Hepatocyte (in vitro differentiated cells): ENCODE measurements at regions not wholly inside any gene's neighbourhood (a gene's known extent, or its start where the extent isn't known, plus 50 kb on each side); places are given as distances from the start of the nearest gene placed in this dataset.

ENCODE experiments used
- DNase-seq: peaks from one replicate; pipeline ENCODE4 v3.0.0-alpha.2; 2016; ENCODE audit warnings: low spot score
- H2AFZ ChIP-seq: fragments of 200-600 bp; sonication (generic); 2 replicates; pipeline ENCODE4 v1.6.0; 2016; ENCODE audit warnings: antibody characterized with exemption, mild to moderate bottlenecking
- H3K27ac ChIP-seq: fragments of 200-600 bp; sonication (generic); 2 replicates; pipeline ENCODE4 v1.5.1; 2016; ENCODE audit warnings: mild to moderate bottlenecking
- H3K27me3 ChIP-seq: fragments of 200-600 bp; sonication (generic); 2 replicates; pipeline ENCODE4 v1.6.1; 2016
- H3K36me3 ChIP-seq: fragments of 200-600 bp; sonication (generic); replicated peaks from 2 replicates; pipeline ENCODE4 v1.5.1; 2016; ENCODE audit warnings: low read depth; ENCODE audit not compliant: insufficient read depth
- H3K4me1 ChIP-seq: fragments of 200-600 bp; sonication (generic); 2 replicates; pipeline ENCODE4 v1.5.1; 2016; ENCODE audit warnings: mild to moderate bottlenecking, moderate library complexity; ENCODE audit not compliant: insufficient read depth
- H3K4me2 ChIP-seq: fragments of 200-600 bp; sonication (generic); 2 replicates; pipeline ENCODE4 v1.6.0; 2016
- H3K4me3 ChIP-seq: fragments of 200-600 bp; sonication (generic); 2 replicates; pipeline ENCODE4 v1.5.1; 2016; ENCODE audit warnings: mild to moderate bottlenecking
- H3K79me2 ChIP-seq: fragments of 200-600 bp; sonication (generic); 2 replicates; pipeline ENCODE4 v1.6.0; 2017; ENCODE audit warnings: mild to moderate bottlenecking
- H3K9me2 ChIP-seq: fragments of 200-600 bp; sonication (generic); replicated peaks from 2 replicates; pipeline ENCODE4 v1.6.0; 2017; ENCODE audit warnings: mild to moderate bottlenecking; ENCODE audit not compliant: insufficient read depth
- H3K9me3 ChIP-seq: fragments of 200-600 bp; sonication (generic); 2 replicates; pipeline ENCODE4 v1.5.1; 2016; ENCODE audit warnings: low read depth, mild to moderate bottlenecking
- H4K20me1 ChIP-seq: fragments of 200-600 bp; sonication (generic); 2 replicates; pipeline ENCODE4 v1.6.0; 2016; ENCODE audit warnings: mild to moderate bottlenecking; ENCODE audit not compliant: insufficient read depth, poor library complexity, severe bottlenecking
- EZH2 ChIP-seq: fragments of 200-600 bp; sonication (generic); IDR thresholded peaks from 2 replicates; pipeline ENCODE4 v1.6.1; 2016; ENCODE audit warnings: antibody characterized with exemption, mild to moderate bottlenecking, borderline replicate concordance
- EZH2phosphoT487 ChIP-seq: fragments of 200-600 bp; sonication (generic); IDR thresholded peaks from one replicate; pipeline ENCODE4 v1.6.1; 2018; ENCODE audit warnings: antibody characterized with exemption, mild to moderate bottlenecking, low read depth, moderate library complexity; ENCODE audit not compliant: unreplicated experiment, severe bottlenecking
- WGBS: methylation state at CpG from one replicate; pipeline ENCODE4 v1.1.6; 2016; ENCODE audit warnings: low lambda C conversion rate; ENCODE audit errors: missing lambda C conversion rate; 5-methylcytosine and 5-hydroxymethylcytosine counted together
- TF ChIP-seq, protein P1 (sequence below): fragments of 200-600 bp; sonication (generic); IDR thresholded peaks from 2 replicates; pipeline ENCODE4 v1.5.1; 2016; ENCODE audit warnings: antibody characterized with exemption, mild to moderate bottlenecking; ENCODE audit not compliant: poor library complexity

DNA sequence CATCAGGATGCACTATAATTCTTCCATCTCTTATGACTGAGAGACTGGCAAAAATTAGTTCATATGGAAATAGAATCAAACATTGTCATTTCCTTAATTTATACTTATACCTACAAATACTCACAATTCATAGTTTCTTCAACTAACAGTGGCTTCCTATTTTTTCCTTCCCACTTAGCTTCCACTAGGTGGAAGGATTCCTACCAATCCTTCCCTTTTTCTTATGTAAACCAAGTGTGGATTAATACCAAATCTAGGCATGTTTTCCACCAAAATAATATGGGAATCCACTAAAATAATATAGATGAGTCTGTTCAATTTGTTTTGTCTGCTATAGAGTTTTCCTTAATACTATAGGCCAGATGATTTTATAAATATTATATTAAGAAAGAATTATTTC, 1537.1 kb downstream of the PLA2G4A start:
- Histone ChIP-seq H3K9me3 (no peaks in the 10 kb centered on the region), H2AFZ (no peak overlapping the region), H3K9me2 (no peaks in the 10 kb centered on the region), H3K79me2 (no peaks in the 10 kb centered on the region), H3K4me3 (no peak overlapping the region), H3K4me1 (no peaks in the 10 kb centered on the region), H3K27me3 (no peaks in the 10 kb centered on the region), H3K36me3 (no peaks in the 10 kb centered on the region), H3K27ac (no peak overlapping the region), H4K20me1 (no peaks in the 10 kb centered on the region), H3K4me2 (no peak overlapping the region)
- TF ChIP-seq, protein P1, sequence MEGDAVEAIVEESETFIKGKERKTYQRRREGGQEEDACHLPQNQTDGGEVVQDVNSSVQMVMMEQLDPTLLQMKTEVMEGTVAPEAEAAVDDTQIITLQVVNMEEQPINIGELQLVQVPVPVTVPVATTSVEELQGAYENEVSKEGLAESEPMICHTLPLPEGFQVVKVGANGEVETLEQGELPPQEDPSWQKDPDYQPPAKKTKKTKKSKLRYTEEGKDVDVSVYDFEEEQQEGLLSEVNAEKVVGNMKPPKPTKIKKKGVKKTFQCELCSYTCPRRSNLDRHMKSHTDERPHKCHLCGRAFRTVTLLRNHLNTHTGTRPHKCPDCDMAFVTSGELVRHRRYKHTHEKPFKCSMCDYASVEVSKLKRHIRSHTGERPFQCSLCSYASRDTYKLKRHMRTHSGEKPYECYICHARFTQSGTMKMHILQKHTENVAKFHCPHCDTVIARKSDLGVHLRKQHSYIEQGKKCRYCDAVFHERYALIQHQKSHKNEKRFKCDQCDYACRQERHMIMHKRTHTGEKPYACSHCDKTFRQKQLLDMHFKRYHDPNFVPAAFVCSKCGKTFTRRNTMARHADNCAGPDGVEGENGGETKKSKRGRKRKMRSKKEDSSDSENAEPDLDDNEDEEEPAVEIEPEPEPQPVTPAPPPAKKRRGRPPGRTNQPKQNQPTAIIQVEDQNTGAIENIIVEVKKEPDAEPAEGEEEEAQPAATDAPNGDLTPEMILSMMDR = peak; percentile 8
- TF ChIP-seq EZH2phosphoT487 = no peak
- TF ChIP-seq EZH2 = no peak
- no peak for DNase-seq

DNA sequence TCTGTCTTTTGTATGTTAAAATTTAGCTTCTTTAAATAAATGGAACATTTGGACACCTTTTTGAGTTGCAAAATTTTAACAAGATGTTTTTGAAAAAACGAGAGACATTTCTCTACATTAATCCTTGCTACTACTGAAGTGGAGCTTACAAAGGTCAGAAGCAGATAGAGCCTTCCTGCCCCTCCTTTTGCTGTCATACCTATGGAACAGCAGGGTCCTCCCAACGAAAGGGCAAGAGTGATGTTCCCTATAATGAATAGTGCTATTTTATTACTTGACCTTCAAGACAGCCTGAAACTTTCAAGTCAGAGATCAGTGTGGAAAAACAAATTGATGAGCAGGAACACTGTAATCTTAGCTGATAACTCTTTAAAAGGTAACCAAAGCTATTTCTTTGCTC, 1538.9 kb downstream of the PLA2G4A start:
- H3K9me2 ChIP-seq = no peaks in the 10 kb centered on the region
- peak overlapping the region; percentile 12 for H3K27ac ChIP-seq

DNA sequence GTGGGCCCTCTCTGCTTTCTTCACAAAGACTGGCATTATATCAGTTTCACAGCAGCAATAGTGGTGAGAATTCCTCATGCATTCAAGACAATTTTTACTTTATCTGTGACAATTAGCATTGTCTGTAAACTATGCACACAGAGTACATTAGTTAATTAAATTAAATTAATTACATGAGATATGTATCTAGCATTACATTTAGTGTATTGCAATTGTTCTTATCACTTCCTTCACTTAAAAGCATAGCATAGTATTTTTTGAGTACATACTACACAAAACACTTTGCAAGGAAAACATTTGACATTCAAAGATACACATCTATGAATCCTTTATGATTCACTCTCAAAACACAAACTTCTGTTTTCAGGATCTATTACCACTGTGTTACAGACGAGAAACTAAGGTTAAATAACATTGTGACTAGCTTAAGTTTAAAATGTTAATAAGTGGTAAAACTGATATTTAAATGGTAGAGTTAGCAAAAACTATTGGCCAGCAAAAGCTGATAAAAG, 1542.6 kb downstream of the PLA2G4A start:
- no peaks in the 10 kb centered on the region for H3K4me1 ChIP-seq
- H3K4me2 ChIP-seq = no peak overlapping the region
- H3K4me3 ChIP-seq = no peak overlapping the region
- no peaks in the 10 kb centered on the region for H3K9me2 ChIP-seq
- no peak overlapping the region for H3K27ac ChIP-seq
- H2AFZ ChIP-seq = no peak overlapping the region
- no peak for DNase-seq
- no peak for TF ChIP-seq EZH2phosphoT487
- TF ChIP-seq EZH2 = no peak
- TF ChIP-seq, protein P1 = no peak
- no peaks in the 10 kb centered on the region for H3K79me2 ChIP-seq
- 59% methylated on average over 1 of the region's 1 CpG for WGBS
- H3K36me3 ChIP-seq = no peaks in the 10 kb centered on the region
- H3K27me3 ChIP-seq = no peaks in the 10 kb centered on the region
- H3K9me3 ChIP-seq = no peaks in the 10 kb centered on the region
- no peaks in the 10 kb centered on the region for H4K20me1 ChIP-seq

More for the DNA sequence above, 1538.9 kb downstream of the PLA2G4A start:
- Histone ChIP-seq H2AFZ (no peak overlapping the region), H3K4me1 (no peaks in the 10 kb centered on the region), H4K20me1 (no peaks in the 10 kb centered on the region), H3K79me2 (no peaks in the 10 kb centered on the region), H3K4me2 (peak overlapping the region; percentile 10), H3K36me3 (no peaks in the 10 kb centered on the region), H3K4me3 (no peak overlapping the region), H3K9me3 (no peaks in the 10 kb centered on the region), H3K27me3 (no peaks in the 10 kb centered on the region)
- no peak for DNase-seq
- TF ChIP-seq EZH2phosphoT487 = no peak
- 40% methylated on average over 2 of the region's 2 CpGs for WGBS

DNA sequence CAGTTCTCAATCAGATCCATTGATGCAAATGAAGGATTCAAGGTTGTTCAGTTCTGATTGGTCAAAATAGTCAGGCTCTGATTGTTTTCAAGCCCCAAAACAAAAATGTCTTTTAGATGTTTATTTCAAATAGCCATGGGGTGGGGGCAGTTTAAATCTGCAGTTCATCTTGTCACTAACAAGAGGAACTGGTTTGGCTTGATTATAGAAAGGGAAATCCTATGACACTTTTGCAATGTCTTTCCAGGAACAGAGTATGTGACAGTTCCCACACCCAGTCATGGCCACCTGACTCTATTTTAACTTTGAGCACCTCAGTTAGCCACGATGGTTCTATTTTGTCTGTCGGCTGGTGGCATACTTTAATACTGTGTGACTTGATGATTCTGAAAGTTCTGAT, 1544.1 kb downstream of the PLA2G4A start:
- Histone ChIP-seq H3K27me3 (no peaks in the 10 kb centered on the region), H4K20me1 (no peaks in the 10 kb centered on the region), H3K4me1 (no peaks in the 10 kb centered on the region), H3K36me3 (no peaks in the 10 kb centered on the region), H3K9me3 (no peaks in the 10 kb centered on the region), H3K79me2 (no peaks in the 10 kb centered on the region), H3K9me2 (no peaks in the 10 kb centered on the region), H2AFZ (no peak overlapping the region), H3K4me3 (no peak overlapping the region), H3K4me2 (no peak overlapping the region), H3K27ac (no peak overlapping the region)
- 85% methylated on average over 2 of the region's 2 CpGs for WGBS
- no peak for DNase-seq
- TF ChIP-seq EZH2 (no peak), EZH2phosphoT487 (no peak)
- TF ChIP-seq, protein P1 = no peak
